Urinary bladder (tissue), 3 donors: ENCODE measurements at regions not wholly inside any gene's neighbourhood (a gene's known extent, or its start where the extent isn't known, plus 50 kb on each side); places are given as distances from the start of the nearest gene placed in this dataset.

Experiments used
- DNase-seq: peaks from one replicate; pipeline ENCODE4 v3.0.0-alpha.2; 2015; ENCODE audit errors: extremely low spot score
- H3K27ac ChIP-seq: one replicate; pipeline ENCODE4 v1.5.1; 2013; ENCODE audit warnings: low read depth, mild to moderate bottlenecking, moderate library complexity
- H3K36me3 ChIP-seq: one replicate; pipeline ENCODE4 v1.6.1; 2013; ENCODE audit warnings: mild to moderate bottlenecking, moderate library complexity; ENCODE audit not compliant: insufficient read depth
- H3K4me1 ChIP-seq: one replicate; pipeline ENCODE4 v1.6.1; 2013; ENCODE audit warnings: mild to moderate bottlenecking, moderate library complexity; ENCODE audit not compliant: insufficient read depth
- H3K4me3 ChIP-seq: one replicate; pipeline ENCODE4 v1.5.1; 2013; ENCODE audit warnings: low read depth, low read length
- WGBS: extraction: QIAGEN DNeasy Blood & Tissue Kit; methylation state at CpG from one replicate; pipeline ENCODE4 v1.1.7; 2013; 5-methylcytosine and 5-hydroxymethylcytosine counted together
- donor health status: healthy with polysubstance abuse.
- donor health status: healthy.

DNA sequence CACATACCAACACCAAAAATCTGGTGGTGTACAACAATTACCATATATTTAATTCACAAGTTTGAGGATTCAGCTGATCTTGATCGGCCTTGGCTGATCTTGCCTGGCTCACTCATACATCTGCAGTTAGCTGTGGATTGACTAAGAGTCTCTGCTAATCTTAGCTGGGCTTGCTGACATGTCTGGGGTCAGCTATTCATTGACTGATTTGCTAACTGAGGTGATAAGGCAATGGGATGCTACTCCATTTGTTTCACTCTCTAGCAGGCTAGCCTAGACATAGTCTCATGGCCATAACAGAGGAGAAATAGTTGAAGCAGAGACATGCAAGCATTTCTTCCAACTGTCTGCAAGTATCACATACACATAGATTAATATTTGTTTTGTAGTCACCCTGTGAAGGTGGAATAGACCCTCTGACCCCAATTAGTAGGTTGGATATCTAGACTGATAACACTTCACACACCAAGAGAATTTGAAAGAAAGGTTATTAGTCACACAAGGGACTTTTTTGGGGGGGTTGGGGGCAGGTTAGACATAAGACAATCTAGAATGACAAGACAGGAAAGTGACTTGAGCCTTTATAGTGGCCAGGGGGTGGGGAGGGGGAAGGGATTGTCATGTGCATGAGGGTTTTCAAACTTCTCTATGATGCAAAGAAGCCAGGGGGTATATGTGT, 142.3 kb downstream of the BARHL2 start:
- Histone ChIP-seq H3K27ac (no peak overlapping the region), H3K4me3 (no peak overlapping the region), H3K36me3 (no peaks in the 10 kb centered on the region), H3K4me1 (no peaks in the 10 kb centered on the region)
- 91% methylated on average over 1 of the region's 1 CpG for WGBS
- no peak for DNase-seq

DNA sequence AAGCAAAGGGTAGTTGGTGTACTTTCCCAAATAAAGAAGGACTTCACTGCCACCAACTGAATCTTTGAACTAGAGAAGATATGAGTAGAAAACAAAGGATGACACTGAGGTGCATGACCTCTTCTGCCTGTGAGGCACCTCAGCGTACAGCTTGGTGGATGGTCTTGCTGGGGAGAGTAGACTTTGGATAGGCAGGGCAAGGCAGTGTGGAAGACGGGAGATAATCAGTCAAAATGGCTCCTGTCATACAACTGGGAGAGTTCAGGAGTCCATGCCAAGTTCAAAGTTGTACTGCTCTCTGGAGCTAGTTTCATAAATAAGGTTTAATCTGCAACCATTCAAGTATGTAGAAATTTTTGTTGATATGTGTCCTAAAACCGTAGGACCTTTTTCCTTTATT, 143.4 kb downstream of the BARHL2 start:
- Histone ChIP-seq H3K27ac (no peak overlapping the region), H3K4me3 (no peak overlapping the region), H3K36me3 (no peaks in the 10 kb centered on the region), H3K4me1 (no peaks in the 10 kb centered on the region)
- 67% methylated on average over 3 of the region's 3 CpGs for WGBS
- DNase-seq, result no peak

DNA sequence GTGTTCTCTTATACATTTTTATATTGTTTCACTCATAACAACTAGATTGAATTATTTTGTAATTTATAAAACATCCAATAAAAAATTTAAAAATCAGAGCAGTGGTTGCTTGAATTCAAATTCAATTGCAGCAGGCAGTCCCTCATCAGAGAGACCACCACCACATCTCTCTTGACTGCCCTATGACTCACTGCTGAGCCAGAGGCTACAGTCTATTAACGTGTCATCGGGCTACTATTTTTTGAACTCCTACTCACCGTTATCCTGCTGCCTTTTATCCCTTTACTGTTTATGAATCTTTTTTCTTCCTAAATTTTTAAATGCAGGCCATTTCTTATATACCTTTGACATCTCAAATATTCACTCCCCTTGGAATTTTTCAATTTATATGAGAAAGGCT, 144.7 kb downstream of the BARHL2 start:
- 90% methylated on average over 3 of the region's 3 CpGs for WGBS
- Histone ChIP-seq H3K36me3 (no peaks in the 10 kb centered on the region), H3K27ac (no peak overlapping the region), H3K4me3 (no peak overlapping the region), H3K4me1 (no peaks in the 10 kb centered on the region)
- DNase-seq, result no peak

DNA sequence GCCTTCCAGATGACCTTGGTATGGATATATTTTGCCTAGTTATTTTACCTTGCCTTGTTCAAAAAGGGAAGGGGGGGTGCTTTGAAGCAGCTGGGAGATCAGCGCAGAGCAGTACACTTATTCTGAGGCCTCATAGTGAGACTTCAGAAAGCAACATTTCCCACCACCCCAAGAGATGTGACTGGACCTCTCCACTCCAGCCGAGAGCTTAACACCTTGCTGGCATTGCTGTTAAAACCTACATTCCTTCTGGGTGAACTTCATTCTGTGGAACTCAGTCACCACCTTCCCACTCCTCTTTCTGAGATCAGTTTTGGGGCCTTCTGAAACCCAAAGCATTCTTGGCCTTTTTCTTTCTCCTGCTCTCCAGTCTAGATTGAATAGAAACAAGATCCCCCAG, 148.7 kb downstream of the BARHL2 start:
- Histone ChIP-seq H3K4me1 (no peaks in the 10 kb centered on the region), H3K27ac (no peak overlapping the region), H3K4me3 (no peak overlapping the region), H3K36me3 (no peaks in the 10 kb centered on the region)
- 84% methylated on average over 2 of the region's 2 CpGs for WGBS
- no peak for DNase-seq

DNA sequence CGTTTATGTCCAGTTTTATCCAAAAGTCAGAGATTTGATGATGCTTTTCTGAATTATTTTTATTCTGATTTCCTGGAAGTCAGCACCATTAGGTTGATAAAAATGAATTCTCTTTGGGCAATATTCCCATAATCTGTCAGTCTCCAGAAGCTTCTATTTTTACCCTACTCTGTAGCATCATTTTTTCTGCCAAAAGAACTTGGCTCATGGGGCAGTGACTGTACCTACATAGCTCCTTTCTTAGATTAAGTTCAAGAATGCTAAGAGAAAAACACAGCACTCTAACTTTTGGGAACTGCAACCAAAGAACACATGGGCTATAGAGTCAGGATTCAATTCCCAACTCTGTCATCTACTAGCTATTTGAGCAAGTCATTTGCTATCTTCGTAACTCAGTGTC, 152.9 kb downstream of the BARHL2 start:
- Histone ChIP-seq H3K4me1 (no peaks in the 10 kb centered on the region), H3K4me3 (no peak overlapping the region), H3K36me3 (no peaks in the 10 kb centered on the region), H3K27ac (no peak overlapping the region)
- WGBS, result 63% methylated on average over 2 of the region's 2 CpGs
- DNase-seq, result no peak

GRCh38 chr1:90562892-90563291, 154.2 kb downstream of the BARHL2 start:
- H3K36me3 ChIP-seq, result no peaks in the 10 kb centered on the region
- H3K4me1 ChIP-seq, result no peaks in the 10 kb centered on the region
- whole genome bisulfite sequencing, result 45% methylated on average over 2 of the region's 2 CpGs
- DNase-seq, result no peak
- H3K27ac ChIP-seq, result no peak overlapping the region
- no peak overlapping the region for H3K4me3 ChIP-seq

- no peaks in the 10 kb centered on the region for H3K4me1 ChIP-seq
- H3K27ac ChIP-seq, result no peak overlapping the region
- no peaks in the 10 kb centered on the region for H3K36me3 ChIP-seq
- 47% methylated on average over 3 of the region's 3 CpGs for WGBS
- no peak overlapping the region for H3K4me3 ChIP-seq
- no peak for DNase-seq
Measured at GRCh38 chr1:90561911-90562310, 155.2 kb downstream of the BARHL2 start.

GRCh38 chr1:90561103-90561783, 155.9 kb downstream of the BARHL2 start:
- H3K4me1 ChIP-seq, result no peaks in the 10 kb centered on the region
- no peaks in the 10 kb centered on the region for H3K36me3 ChIP-seq
- no peak overlapping the region for H3K4me3 ChIP-seq
- no peak for DNase-seq
- 61% methylated on average over 7 of the region's 7 CpGs for WGBS
- H3K27ac ChIP-seq, result no peak overlapping the region

DNA sequence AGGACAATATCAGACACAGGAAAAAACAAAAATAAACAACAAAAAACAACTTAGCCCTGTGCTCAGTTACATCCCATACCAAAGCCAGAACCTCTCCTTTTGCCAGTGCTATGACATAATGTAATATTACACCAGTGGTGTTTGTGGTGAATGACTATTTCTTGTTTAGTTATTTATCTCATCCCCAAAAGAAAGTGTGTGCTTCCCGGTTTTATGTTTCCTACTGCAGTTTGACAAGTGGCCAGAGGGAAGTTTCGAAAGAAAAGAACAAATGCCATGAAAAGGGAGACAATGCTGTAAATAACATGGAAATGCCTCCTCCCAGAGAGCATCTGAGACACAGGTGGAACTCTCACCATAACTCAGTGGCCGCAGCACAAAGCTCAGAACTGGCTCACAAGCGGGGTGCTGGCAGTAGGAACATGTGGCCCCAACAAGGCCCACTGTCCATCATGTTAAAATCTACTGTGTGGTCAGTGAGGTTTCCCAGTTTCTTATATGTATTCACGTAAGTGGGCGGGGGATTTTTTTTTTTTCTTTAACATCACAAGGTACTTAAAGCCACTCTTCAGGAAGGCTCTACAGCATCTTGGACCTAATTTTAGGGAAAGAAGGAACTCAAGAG, 158.2 kb downstream of the BARHL2 start:
- no peak overlapping the region for H3K27ac ChIP-seq
- DNase-seq, result no peak
- H3K4me3 ChIP-seq, result no peak overlapping the region
- H3K36me3 ChIP-seq, result no peaks in the 10 kb centered on the region
- H3K4me1 ChIP-seq, result no peaks in the 10 kb centered on the region
- WGBS, result 74% methylated on average over 6 of the region's 6 CpGs

DNA sequence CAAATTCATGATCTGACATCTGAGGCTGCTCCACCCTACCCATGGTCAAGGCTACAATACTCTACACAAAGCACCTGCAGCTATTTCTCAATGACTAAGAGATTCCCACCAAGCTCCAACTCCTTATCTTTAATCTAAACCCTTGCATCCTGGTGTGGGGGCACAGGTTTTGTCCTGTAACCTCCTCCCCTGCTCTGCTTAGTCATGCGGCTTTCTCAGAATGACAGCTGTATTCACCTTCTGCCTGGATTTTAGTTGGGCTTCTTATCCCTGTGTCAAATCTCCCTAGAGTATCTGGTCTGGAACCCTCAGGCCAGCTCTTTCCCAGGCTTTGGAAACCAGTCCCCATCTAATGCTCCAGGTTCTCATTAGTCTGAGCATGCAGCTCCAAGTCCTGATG, 159.0 kb downstream of the BARHL2 start:
- no peaks in the 10 kb centered on the region for H3K36me3 ChIP-seq
- no peaks in the 10 kb centered on the region for H3K4me1 ChIP-seq
- H3K27ac ChIP-seq, result no peak overlapping the region
- no peak for DNase-seq
- WGBS, result 53% methylated on average over 1 of the region's 1 CpG
- no peak overlapping the region for H3K4me3 ChIP-seq

GRCh38 chr1:90557706-90558105, 159.4 kb downstream of the BARHL2 start:
- H3K36me3 ChIP-seq, result no peaks in the 10 kb centered on the region
- H3K4me1 ChIP-seq, result no peaks in the 10 kb centered on the region
- DNase-seq, result no peak
- H3K27ac ChIP-seq, result no peak overlapping the region
- no peak overlapping the region for H3K4me3 ChIP-seq
- WGBS, result 46% methylated on average over 4 of the region's 4 CpGs

DNA sequence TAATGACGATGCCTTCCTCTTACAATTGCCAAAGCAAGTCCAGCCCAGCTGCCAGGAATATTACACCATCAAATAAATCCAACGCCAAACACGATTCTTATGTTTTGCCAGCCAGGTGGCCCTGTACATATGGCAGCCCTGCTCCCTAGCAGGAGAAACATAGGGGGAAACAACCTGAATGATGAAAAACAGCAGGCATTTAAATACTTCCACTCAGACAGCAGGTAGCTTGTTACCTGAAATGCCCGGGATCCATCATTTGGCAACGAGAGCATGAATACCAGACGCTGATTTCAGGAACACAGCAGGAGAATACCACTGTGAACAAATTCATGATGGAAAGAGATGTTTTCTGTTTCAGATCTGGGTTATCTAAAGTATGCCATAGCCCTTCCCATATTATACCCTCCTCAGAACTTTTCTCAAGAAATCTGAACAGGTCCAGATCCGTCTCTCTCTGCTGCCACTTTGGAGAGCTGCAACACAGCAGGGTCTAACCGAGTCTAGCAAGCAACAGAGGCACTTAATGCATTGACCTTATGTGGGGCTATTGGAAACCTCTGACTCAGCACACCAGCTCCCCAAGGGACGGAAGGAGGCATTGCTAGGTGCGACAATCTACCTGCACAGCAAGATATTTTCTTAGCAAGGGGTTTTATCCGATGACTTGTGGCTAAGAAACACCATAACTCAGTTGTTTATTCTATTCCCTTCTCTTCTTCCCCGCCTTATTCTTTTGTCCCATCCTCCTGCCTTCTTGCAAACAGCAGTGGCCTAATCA, 166.3 kb downstream of the BARHL2 start:
- Histone ChIP-seq H3K27ac (no peak overlapping the region), H3K4me3 (no peak overlapping the region), H3K36me3 (no peaks in the 10 kb centered on the region), H3K4me1 (no peaks in the 10 kb centered on the region)
- no peak for DNase-seq
- WGBS, result 62% methylated on average over 12 of the region's 12 CpGs

DNA sequence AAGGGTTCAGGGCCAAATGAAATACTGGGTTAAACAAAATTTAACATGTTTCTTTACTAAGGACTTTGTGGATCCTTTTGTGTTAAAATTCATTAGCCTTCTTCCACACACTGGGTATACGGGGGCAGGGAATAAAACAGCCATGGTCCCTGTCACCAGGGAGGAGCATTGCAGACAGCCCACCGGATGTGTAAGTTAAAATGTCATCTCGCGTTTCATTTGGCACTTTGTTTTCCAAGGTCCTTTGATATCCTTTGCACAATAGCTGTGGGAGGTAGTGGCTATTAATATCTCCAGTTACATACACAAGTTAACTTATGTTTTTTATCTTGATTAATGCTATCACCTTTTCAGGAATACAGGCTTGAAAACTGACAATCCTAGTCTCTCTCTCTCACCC, 172.7 kb downstream of the BARHL2 start:
- DNase-seq, result no peak
- Histone ChIP-seq H3K4me3 (no peak overlapping the region), H3K27ac (no peak overlapping the region), H3K36me3 (no peaks in the 10 kb centered on the region), H3K4me1 (no peaks in the 10 kb centered on the region)
- 30% methylated on average over 4 of the region's 4 CpGs for WGBS
